H9 (cell line): ENCODE measurements at regions not wholly inside any gene's neighbourhood (a gene's known extent, or its start where the extent isn't known, plus 50 kb on each side); places are given as distances from the start of the nearest gene placed in this dataset.

Source experiments
- DNase-seq: peaks from one replicate; pipeline ENCODE4 v3.0.0-alpha.2; 2017
- H2AFZ ChIP-seq: one replicate; pipeline ENCODE4 v1.6.1; 2013; ENCODE audit warnings: mild to moderate bottlenecking, low read length, control low read depth, moderate library complexity
- H2AK5ac ChIP-seq: 2 replicates; pipeline ENCODE4 v1.6.1; 2013; ENCODE audit warnings: low read length, control low read depth, mixed read lengths; ENCODE audit not compliant: insufficient read length
- H2BK120ac ChIP-seq: one replicate; pipeline ENCODE4 v1.6.1; 2013; ENCODE audit warnings: low read depth, mild to moderate bottlenecking, low read length, control low read depth, inconsistent platforms; ENCODE audit not compliant: poor library complexity, severe bottlenecking
- H2BK12ac ChIP-seq: 2 replicates; pipeline ENCODE4 v1.6.1; 2013; ENCODE audit warnings: low read length, control low read depth, mixed read lengths, low read depth; ENCODE audit not compliant: insufficient read length
- H2BK15ac ChIP-seq: 2 replicates; pipeline ENCODE4 v1.6.1; 2013; ENCODE audit warnings: low read depth, low read length, control low read depth
- H2BK20ac ChIP-seq: one replicate; pipeline ENCODE4 v1.6.1; 2013; ENCODE audit warnings: low read depth, mild to moderate bottlenecking, low read length, control low read depth, inconsistent platforms; ENCODE audit not compliant: poor library complexity, severe bottlenecking
- H2BK5ac ChIP-seq: 2 replicates; pipeline ENCODE4 v1.6.1; 2013; ENCODE audit warnings: low read length, control low read depth, mixed read lengths; ENCODE audit not compliant: insufficient read length
- H3K14ac ChIP-seq: 2 replicates; pipeline ENCODE4 v1.6.1; 2013; ENCODE audit warnings: low read length, control low read depth; ENCODE audit not compliant: insufficient read depth
- H3K18ac ChIP-seq: 2 replicates; pipeline ENCODE4 v1.6.1; 2013; ENCODE audit warnings: low read depth, mild to moderate bottlenecking, mixed read lengths, low read length, control low read depth; ENCODE audit not compliant: insufficient read length
- H3K23ac ChIP-seq: 2 replicates; pipeline ENCODE4 v1.6.1; 2013; ENCODE audit warnings: low read length, control low read depth, mixed read lengths, low read depth; ENCODE audit not compliant: insufficient read length
- H3K23me2 ChIP-seq: 2 replicates; pipeline ENCODE4 v1.6.1; 2013; ENCODE audit warnings: low read depth, mild to moderate bottlenecking, mixed read lengths, low read length, control low read depth; ENCODE audit not compliant: insufficient read length, poor library complexity, severe bottlenecking
- H3K27ac ChIP-seq: 2 replicates; pipeline ENCODE4 v1.5.1; 2013; ENCODE audit warnings: low read length, control low read depth, mixed read lengths, low read depth; ENCODE audit not compliant: insufficient read length
- H3K27me3 ChIP-seq: 2 replicates; pipeline ENCODE4 v1.6.1; 2013; ENCODE audit warnings: low read length, control low read depth, inconsistent platforms; ENCODE audit not compliant: insufficient read depth
- H3K4ac ChIP-seq: 2 replicates; pipeline ENCODE4 v1.6.1; 2013; ENCODE audit warnings: low read depth, mild to moderate bottlenecking, control low read depth, inconsistent platforms, low read length, moderate library complexity
- H3K4me1 ChIP-seq: 2 replicates; pipeline ENCODE4 v1.6.1; 2013; ENCODE audit warnings: low read length, control low read depth, inconsistent platforms; ENCODE audit not compliant: insufficient read depth
- H3K4me2 ChIP-seq: 2 replicates; pipeline ENCODE4 v1.6.1; 2013; ENCODE audit warnings: low read length, control low read depth, mixed read lengths; ENCODE audit not compliant: insufficient read length, insufficient read depth
- H3K56ac ChIP-seq: 2 replicates; pipeline ENCODE4 v1.6.1; 2013; ENCODE audit warnings: low read depth, mild to moderate bottlenecking, mixed read lengths, low read length, control low read depth; ENCODE audit not compliant: insufficient read length
- H3K79me1 ChIP-seq: 2 replicates; pipeline ENCODE4 v1.6.1; 2013; ENCODE audit warnings: low read depth, mild to moderate bottlenecking, moderate library complexity, low read length, control low read depth, inconsistent platforms; ENCODE audit not compliant: insufficient read depth, poor library complexity, severe bottlenecking
- H3K79me2 ChIP-seq: 2 replicates; pipeline ENCODE4 v1.6.1; 2013; ENCODE audit warnings: low read length, control low read depth, inconsistent platforms; ENCODE audit not compliant: insufficient read depth
- H3K9ac ChIP-seq: 2 replicates; pipeline ENCODE4 v1.6.1; 2013; ENCODE audit warnings: low read length, control low read depth, mixed read lengths; ENCODE audit not compliant: insufficient read length; ENCODE audit errors: extremely low read depth
- H3K9me3 ChIP-seq: one replicate; pipeline ENCODE4 v1.6.1; 2013; ENCODE audit warnings: low read depth, low read length, inconsistent platforms; ENCODE audit not compliant: control insufficient read depth
- H3T11ph ChIP-seq: one replicate; pipeline ENCODE4 v1.6.1; 2013; ENCODE audit warnings: mild to moderate bottlenecking, low read length, control low read depth, inconsistent platforms
- H4K20me1 ChIP-seq: one replicate; pipeline ENCODE4 v1.6.1; 2013; ENCODE audit not compliant: control insufficient read depth, insufficient read length, insufficient read depth
- H4K5ac ChIP-seq: 2 replicates; pipeline ENCODE4 v1.6.1; 2013; ENCODE audit warnings: low read depth, mild to moderate bottlenecking, mixed read lengths, low read length, control low read depth; ENCODE audit not compliant: insufficient read length
- H4K8ac ChIP-seq: replicated peaks from 2 replicates; pipeline ENCODE4 v1.6.1; 2013; ENCODE audit warnings: low read length, control low read depth, mixed read lengths, low read depth; ENCODE audit not compliant: insufficient read length
- H4K91ac ChIP-seq: 2 replicates; pipeline ENCODE4 v1.6.1; 2013; ENCODE audit warnings: low read depth, mild to moderate bottlenecking, moderate library complexity, mixed read lengths, low read length, control low read depth; ENCODE audit not compliant: insufficient read length
- H3K27ac Mint-ChIP-seq, 3 experiments: 2 replicates in 2 of 3; 3 replicates in 1 of 3; pipeline ENCODE4 v1.8.0; 2020 to 2021; ENCODE audit warnings: mixed read lengths in 3 of 3, mild to moderate bottlenecking in 1 of 3, moderate library complexity in 1 of 3
- H3K27me3 Mint-ChIP-seq: 2 replicates; pipeline ENCODE4 v1.8.0; 2021; ENCODE audit warnings: low read depth, mild to moderate bottlenecking, moderate library complexity, mixed read lengths
- H3K36me3 Mint-ChIP-seq, 3 experiments: 2 replicates in 2 of 3; 3 replicates in 1 of 3; pipeline ENCODE4 v1.8.0; 2020 to 2021; ENCODE audit warnings: low read depth in 3 of 3, mixed read lengths in 3 of 3; ENCODE audit not compliant: insufficient read depth in 1 of 3
- H3K4me1 Mint-ChIP-seq, 2 experiments: 2 replicates each; pipeline ENCODE4 v1.8.0; 2020; ENCODE audit warnings: mixed read lengths in 2 of 2
- H3K4me3 Mint-ChIP-seq, 2 experiments: 2 replicates in 1 of 2; 3 replicates in 1 of 2; pipeline ENCODE4 v1.8.0; 2020 to 2021; ENCODE audit warnings: mild to moderate bottlenecking in 2 of 2, mixed read lengths in 2 of 2, moderate library complexity in 1 of 2
- H3K9me3 Mint-ChIP-seq, 2 experiments: 2 replicates in 1 of 2; 3 replicates in 1 of 2; pipeline ENCODE4 v1.8.0; 2020; ENCODE audit warnings: mild to moderate bottlenecking in 2 of 2, mixed read lengths in 2 of 2, moderate library complexity in 1 of 2
- WGBS: extraction: QIAGEN DNeasy Blood & Tissue Kit; methylation state at CpG from one replicate; pipeline ENCODE4 v1.1.7; 2013; ENCODE audit warnings: missing lambda C conversion rate, low lambda C conversion rate, mixed read lengths; ENCODE audit not compliant: insufficient read length; ENCODE audit errors: extremely low coverage; 5-methylcytosine and 5-hydroxymethylcytosine counted together
- TF ChIP-seq, protein P1 (sequence below): fragments of 200-600 bp; sonication (generic); conservative IDR thresholded peaks from 3 replicates; pipeline ENCODE4 v1.8.0; 2021; ENCODE audit warnings: antibody characterized with exemption, mild to moderate bottlenecking

- no CpG with 5 or more reads among the region's 4 CpGs for whole genome bisulfite sequencing
- H2BK12ac ChIP-seq: no peak overlapping the region
- H3K9me3 ChIP-seq: no peaks in the 10 kb centered on the region
- H4K5ac ChIP-seq: no peak overlapping the region
- H2AFZ ChIP-seq: no peak overlapping the region
- no peak overlapping the region for H4K91ac ChIP-seq
- H3K4ac ChIP-seq: no peak overlapping the region
- no peak overlapping the region for H3K18ac ChIP-seq
- no peaks in the 10 kb centered on the region for H3K23me2 ChIP-seq
- no peaks in the 10 kb centered on the region for H4K20me1 ChIP-seq
- no peaks in the 10 kb centered on the region for H3K36me3 Mint-ChIP-seq
- no peak for DNase-seq
- H3T11ph ChIP-seq: no peak overlapping the region
- H3K79me2 ChIP-seq: no peaks in the 10 kb centered on the region
- H2BK120ac ChIP-seq: no peak overlapping the region
- no peaks in the 10 kb centered on the region for H3K27me3 Mint-ChIP-seq
- H2BK5ac ChIP-seq: no peak overlapping the region
- no peak overlapping the region for H3K14ac ChIP-seq
- H3K4me2 ChIP-seq: no peak overlapping the region
- no peaks in the 10 kb centered on the region for H3K4me1 ChIP-seq
- H3K9me3 Mint-ChIP-seq: no peaks in the 10 kb centered on the region
- TF ChIP-seq, protein P1, sequence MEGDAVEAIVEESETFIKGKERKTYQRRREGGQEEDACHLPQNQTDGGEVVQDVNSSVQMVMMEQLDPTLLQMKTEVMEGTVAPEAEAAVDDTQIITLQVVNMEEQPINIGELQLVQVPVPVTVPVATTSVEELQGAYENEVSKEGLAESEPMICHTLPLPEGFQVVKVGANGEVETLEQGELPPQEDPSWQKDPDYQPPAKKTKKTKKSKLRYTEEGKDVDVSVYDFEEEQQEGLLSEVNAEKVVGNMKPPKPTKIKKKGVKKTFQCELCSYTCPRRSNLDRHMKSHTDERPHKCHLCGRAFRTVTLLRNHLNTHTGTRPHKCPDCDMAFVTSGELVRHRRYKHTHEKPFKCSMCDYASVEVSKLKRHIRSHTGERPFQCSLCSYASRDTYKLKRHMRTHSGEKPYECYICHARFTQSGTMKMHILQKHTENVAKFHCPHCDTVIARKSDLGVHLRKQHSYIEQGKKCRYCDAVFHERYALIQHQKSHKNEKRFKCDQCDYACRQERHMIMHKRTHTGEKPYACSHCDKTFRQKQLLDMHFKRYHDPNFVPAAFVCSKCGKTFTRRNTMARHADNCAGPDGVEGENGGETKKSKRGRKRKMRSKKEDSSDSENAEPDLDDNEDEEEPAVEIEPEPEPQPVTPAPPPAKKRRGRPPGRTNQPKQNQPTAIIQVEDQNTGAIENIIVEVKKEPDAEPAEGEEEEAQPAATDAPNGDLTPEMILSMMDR: no peak
- H3K79me1 ChIP-seq: no peaks in the 10 kb centered on the region
- H2BK20ac ChIP-seq: no peak overlapping the region
- no peak overlapping the region for H2BK15ac ChIP-seq
- H3K56ac ChIP-seq: no peak overlapping the region
- no peak overlapping the region for H4K8ac ChIP-seq
- H3K27me3 ChIP-seq: no peaks in the 10 kb centered on the region
- no peaks in the 10 kb centered on the region for H3K4me1 Mint-ChIP-seq
- H3K27ac ChIP-seq: no peak overlapping the region
- H3K23ac ChIP-seq: no peak overlapping the region
- H3K27ac Mint-ChIP-seq: no peak overlapping the region
- no peak overlapping the region for H3K4me3 Mint-ChIP-seq
- H3K9ac ChIP-seq: no peak overlapping the region
- no peak overlapping the region for H2AK5ac ChIP-seq
Measured at GRCh38 chr4:81369886-81370285, 101.8 kb downstream of the RASGEF1B start.
